Esophagus squamous epithelium (tissue), 4 donors: ENCODE measurements at regions not wholly inside any gene's neighbourhood (a gene's known extent, or its start where the extent isn't known, plus 50 kb on each side); places are given as distances from the start of the nearest gene placed in this dataset.
A peak's percentile ranks its signal among the peaks of the same experiment; 100 is the strongest.

Source experiments
- POLR2A ChIP-seq, 4 donors: fragments of 450-650 bp; IDR thresholded peaks; one replicate each; pipeline ENCODE4 v1.6.1; 2017; ENCODE audit warnings: antibody characterized with exemption in 4 of 4, mild to moderate bottlenecking in 4 of 4, moderate library complexity in 3 of 4
- TF ChIP-seq, protein P1 (sequence below), 6 experiments: fragments of 450-650 bp in 4 of 6; fragments of 200-600 bp in 2 of 6; sonication (generic) in 2 of 6; IDR thresholded peaks; one replicate each; pipeline ENCODE4 v1.5.1; 2016 to 2019; ENCODE audit warnings: antibody characterized with exemption in 6 of 6, mild to moderate bottlenecking in 4 of 6, moderate library complexity in 4 of 6

DNA sequence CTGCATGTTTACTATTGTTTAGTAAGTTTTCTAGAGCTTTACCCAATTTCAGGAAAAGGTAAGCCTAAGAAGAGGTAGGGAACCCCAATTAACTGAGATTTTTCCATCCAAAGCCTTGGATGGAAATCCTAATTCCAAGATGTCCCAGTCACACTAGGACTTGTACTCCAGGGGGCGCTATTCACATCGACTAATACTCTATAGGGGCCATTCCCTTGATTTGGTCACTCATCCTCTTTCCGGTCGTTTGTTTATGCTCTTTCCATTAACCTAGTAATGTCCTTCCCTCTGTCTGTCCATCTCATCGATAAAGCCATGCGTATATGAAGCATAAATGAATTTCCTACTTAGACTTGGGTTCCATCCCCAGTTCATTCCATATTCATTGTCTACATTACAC is 80.8 kb upstream of the FUCA2 start:
- TF ChIP-seq, protein P1, sequence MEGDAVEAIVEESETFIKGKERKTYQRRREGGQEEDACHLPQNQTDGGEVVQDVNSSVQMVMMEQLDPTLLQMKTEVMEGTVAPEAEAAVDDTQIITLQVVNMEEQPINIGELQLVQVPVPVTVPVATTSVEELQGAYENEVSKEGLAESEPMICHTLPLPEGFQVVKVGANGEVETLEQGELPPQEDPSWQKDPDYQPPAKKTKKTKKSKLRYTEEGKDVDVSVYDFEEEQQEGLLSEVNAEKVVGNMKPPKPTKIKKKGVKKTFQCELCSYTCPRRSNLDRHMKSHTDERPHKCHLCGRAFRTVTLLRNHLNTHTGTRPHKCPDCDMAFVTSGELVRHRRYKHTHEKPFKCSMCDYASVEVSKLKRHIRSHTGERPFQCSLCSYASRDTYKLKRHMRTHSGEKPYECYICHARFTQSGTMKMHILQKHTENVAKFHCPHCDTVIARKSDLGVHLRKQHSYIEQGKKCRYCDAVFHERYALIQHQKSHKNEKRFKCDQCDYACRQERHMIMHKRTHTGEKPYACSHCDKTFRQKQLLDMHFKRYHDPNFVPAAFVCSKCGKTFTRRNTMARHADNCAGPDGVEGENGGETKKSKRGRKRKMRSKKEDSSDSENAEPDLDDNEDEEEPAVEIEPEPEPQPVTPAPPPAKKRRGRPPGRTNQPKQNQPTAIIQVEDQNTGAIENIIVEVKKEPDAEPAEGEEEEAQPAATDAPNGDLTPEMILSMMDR (IDR thresholded peaks at IDR 0.05): peak in 2 of 6 experiments; percentile 27 to 46
- no peak for TF ChIP-seq POLR2A (IDR thresholded peaks at IDR 0.05)
